ENCODE measurements at regions not wholly inside any gene's neighbourhood (a gene's known extent, or its start where the extent isn't known, plus 50 kb on each side); places are given as distances from the start of the nearest gene placed in this dataset.

DNA sequence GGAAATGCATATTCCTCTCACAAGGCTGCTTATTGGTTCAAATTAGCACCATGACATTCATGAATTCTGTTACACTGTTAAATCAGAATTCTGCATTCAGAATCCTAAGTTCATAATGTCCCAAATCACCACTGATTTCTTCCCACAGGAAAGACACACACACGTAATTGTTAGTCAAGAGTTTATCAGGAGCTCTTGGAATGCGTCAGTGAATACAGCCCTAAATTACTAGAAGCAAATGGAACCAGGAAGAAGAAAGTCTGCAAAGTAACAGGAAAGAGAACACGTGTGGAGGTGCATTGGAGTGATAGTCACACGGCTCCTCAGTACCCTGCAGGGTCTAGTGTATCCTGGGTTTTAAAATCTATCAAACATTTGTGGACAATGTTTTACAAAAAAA is 110.2 kb downstream of the ANXA2R start:
- Histone ChIP-seq H3K9me3 (peaks cover 0 to 4% (median 0%) of the 10 kb centered on the region in 4 donors), H3K27ac (no peak overlapping the region), H3K27me3 (peaks cover 0 to 12% (median 0%) of the 10 kb centered on the region in 3 donors), H3K36me3 (no peaks in the 10 kb centered on the region), H3K4me3 (no peak overlapping the region), H3K4me1 (no peaks in the 10 kb centered on the region)
- intact Hi-C loops (cut with DNase I), result no loop called here
- 26 to 57% methylated on average over 4 of the region's 4 CpGs for WGBS, 2 donors
- no peak for TF ChIP-seq POLR2A (IDR thresholded peaks at IDR 0.05)
- TF ChIP-seq POLR2AphosphoS5 (IDR thresholded peaks at IDR 0.05), result no peak
- no peak for TF ChIP-seq CTCF (IDR thresholded peaks at IDR 0.05)
- no peak for TF ChIP-seq EP300 (IDR thresholded peaks at IDR 0.05)
- no peak for DNase-seq

GRCh38 chr5:42927730-42928129 is 112.4 kb downstream of the ANXA2R start:
- intact Hi-C loops (cut with DNase I), result no loop called here
- peaks cover 0 to 18% (median 0%) of the 10 kb centered on the region in 3 donors for H3K27me3 ChIP-seq

GRCh38 chr5:42924686-42925085 is 113.0 kb upstream of the SELENOP start:
- no peak overlapping the region for H3K27ac ChIP-seq
- no peaks in the 10 kb centered on the region for H3K36me3 ChIP-seq
- H3K4me1 ChIP-seq, result no peaks in the 10 kb centered on the region
- no peak overlapping the region for H3K4me3 ChIP-seq
- peaks cover 0 to 11% (median 0%) of the 10 kb centered on the region in 3 donors for H3K27me3 ChIP-seq
- H3K9me3 ChIP-seq, result no peaks in the 10 kb centered on the region
- 92 to 94% methylated on average over 16 of the region's 16 CpGs for WGBS, 2 donors
- TF ChIP-seq POLR2AphosphoS5 (IDR thresholded peaks at IDR 0.05), result no peak
- no peak for TF ChIP-seq EP300 (IDR thresholded peaks at IDR 0.05)
- TF ChIP-seq POLR2A (IDR thresholded peaks at IDR 0.05), result no peak
- no peak for TF ChIP-seq CTCF (IDR thresholded peaks at IDR 0.05)
- DNase-seq, result no peak
- intact Hi-C loops (cut with DNase I), result no loop called here

More at GRCh38 chr5:42927730-42928129, 112.4 kb downstream of the ANXA2R start:
- H3K27ac ChIP-seq, result no peak overlapping the region
- no peak for DNase-seq
- no peak overlapping the region for H3K4me3 ChIP-seq
- no peaks in the 10 kb centered on the region for H3K4me1 ChIP-seq
- 93 to 94% methylated on average over 8 of the region's 8 CpGs for WGBS, 2 donors
- peaks cover 0 to 4% (median 0%) of the 10 kb centered on the region in 4 donors for H3K9me3 ChIP-seq
- TF ChIP-seq POLR2AphosphoS5 (IDR thresholded peaks at IDR 0.05) (no peak), POLR2A (IDR thresholded peaks at IDR 0.05) (no peak), EP300 (IDR thresholded peaks at IDR 0.05) (no peak), CTCF (IDR thresholded peaks at IDR 0.05) (no peak)
- no peaks in the 10 kb centered on the region for H3K36me3 ChIP-seq

DNA sequence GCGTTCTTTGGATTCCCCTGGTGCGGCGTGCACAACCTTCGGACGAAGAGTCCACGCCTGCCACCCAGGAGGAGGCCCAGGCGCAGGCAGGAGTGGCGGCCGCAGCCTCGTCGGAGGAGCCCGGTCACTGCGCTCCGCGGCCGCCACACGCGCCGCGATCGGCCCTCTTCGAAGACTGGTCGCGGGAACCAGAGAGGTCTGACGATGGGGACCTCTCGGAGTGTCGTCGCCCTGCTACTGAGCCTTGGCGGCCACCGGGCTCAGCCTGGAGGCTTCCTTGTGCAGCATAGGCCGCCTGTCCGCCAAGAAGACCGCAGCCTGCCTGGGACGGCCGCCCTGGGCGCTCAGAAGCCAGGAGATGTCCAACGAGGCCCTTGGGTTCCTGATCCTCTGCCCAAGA is 112.5 kb upstream of the SELENOP start:
- intact Hi-C loops (cut with DNase I), result no loop called here
- Histone ChIP-seq H3K4me3 (no peak overlapping the region), H3K36me3 (no peaks in the 10 kb centered on the region), H3K9me3 (no peaks in the 10 kb centered on the region), H3K27ac (no peak overlapping the region), H3K27me3 (peaks cover 0 to 11% (median 0%) of the 10 kb centered on the region in 3 donors), H3K4me1 (no peaks in the 10 kb centered on the region)
- no peak for TF ChIP-seq CTCF (IDR thresholded peaks at IDR 0.05)
- TF ChIP-seq POLR2AphosphoS5 (IDR thresholded peaks at IDR 0.05), result no peak
- no peak for TF ChIP-seq POLR2A (IDR thresholded peaks at IDR 0.05)
- TF ChIP-seq EP300 (IDR thresholded peaks at IDR 0.05), result no peak
- DNase-seq, result no peak
- 82 to 86% methylated on average over 37 of the region's 37 CpGs for WGBS, 2 donors

DNA sequence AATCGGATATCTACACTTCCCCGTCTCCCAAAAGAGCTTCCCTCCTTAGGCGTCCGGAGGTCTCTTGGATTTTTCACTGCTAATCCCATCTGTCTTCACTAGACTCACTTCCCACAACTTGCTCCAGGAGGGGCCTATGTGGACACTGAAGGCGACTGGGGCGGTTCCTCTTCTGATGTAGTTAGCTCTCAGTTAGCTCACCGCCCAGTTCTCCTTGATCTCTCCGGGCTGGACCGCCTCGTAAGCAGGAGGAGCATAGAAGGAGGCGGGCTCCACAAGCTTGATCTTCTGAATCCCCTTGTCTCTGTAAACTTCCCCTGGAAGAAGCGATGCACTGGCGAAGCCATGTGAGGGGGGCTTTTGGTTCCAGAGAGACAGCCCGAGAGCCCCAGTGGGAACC is 112.0 kb upstream of the SELENOP start:
- Histone ChIP-seq H3K4me3 (no peak overlapping the region), H3K36me3 (no peaks in the 10 kb centered on the region), H3K27ac (no peak overlapping the region), H3K9me3 (no peaks in the 10 kb centered on the region), H3K27me3 (peaks cover 0 to 11% (median 0%) of the 10 kb centered on the region in 3 donors), H3K4me1 (no peaks in the 10 kb centered on the region)
- no peak for TF ChIP-seq POLR2AphosphoS5 (IDR thresholded peaks at IDR 0.05)
- TF ChIP-seq EP300 (IDR thresholded peaks at IDR 0.05), result no peak
- TF ChIP-seq CTCF (IDR thresholded peaks at IDR 0.05), result no peak
- no peak for TF ChIP-seq POLR2A (IDR thresholded peaks at IDR 0.05)
- intact Hi-C loops (cut with DNase I), result no loop called here
- 85 to 86% methylated on average over 14 of the region's 14 CpGs for WGBS, 2 donors
- no peak for DNase-seq
